ENCODE measurements at regions not wholly inside any gene's neighbourhood (a gene's known extent, or its start where the extent isn't known, plus 50 kb on each side); places are given as distances from the start of the nearest gene placed in this dataset.
"Not testable (repeated sequence)": the region's sequence is repeated elsewhere in the genome, so short reads cannot be mapped to it uniquely, and the experiment has no call there.

DNA sequence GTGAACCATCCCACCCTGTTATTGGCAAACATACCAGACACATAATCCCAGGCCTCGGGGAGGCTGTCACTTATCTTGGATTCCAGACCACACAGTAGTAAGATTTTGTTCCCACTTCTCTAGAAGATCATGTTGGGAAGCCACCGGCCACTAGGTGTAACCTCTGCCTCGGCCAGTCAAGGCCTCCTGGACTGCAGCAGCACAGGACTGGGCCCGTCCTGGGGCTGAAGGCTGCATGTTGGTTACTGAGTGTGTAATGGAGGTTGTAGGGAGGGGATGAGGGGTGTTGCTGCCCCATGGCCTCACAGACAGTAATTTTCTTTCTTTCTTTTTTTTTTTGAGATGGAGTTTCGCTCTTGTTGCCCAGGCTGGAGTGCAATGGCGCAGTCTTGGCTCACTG, 92.4 kb upstream of the SYT13 start:
- H3K4me3 ChIP-seq (ENCODE audit: low read length): no peak overlapping the region
- TF ChIP-seq, protein P1, sequence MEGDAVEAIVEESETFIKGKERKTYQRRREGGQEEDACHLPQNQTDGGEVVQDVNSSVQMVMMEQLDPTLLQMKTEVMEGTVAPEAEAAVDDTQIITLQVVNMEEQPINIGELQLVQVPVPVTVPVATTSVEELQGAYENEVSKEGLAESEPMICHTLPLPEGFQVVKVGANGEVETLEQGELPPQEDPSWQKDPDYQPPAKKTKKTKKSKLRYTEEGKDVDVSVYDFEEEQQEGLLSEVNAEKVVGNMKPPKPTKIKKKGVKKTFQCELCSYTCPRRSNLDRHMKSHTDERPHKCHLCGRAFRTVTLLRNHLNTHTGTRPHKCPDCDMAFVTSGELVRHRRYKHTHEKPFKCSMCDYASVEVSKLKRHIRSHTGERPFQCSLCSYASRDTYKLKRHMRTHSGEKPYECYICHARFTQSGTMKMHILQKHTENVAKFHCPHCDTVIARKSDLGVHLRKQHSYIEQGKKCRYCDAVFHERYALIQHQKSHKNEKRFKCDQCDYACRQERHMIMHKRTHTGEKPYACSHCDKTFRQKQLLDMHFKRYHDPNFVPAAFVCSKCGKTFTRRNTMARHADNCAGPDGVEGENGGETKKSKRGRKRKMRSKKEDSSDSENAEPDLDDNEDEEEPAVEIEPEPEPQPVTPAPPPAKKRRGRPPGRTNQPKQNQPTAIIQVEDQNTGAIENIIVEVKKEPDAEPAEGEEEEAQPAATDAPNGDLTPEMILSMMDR (conservative IDR thresholded peaks at IDR 0.05; ENCODE audit: low read depth, low read length): no peak
- no peak for DNase-seq (ENCODE audit: low read depth)

DNA sequence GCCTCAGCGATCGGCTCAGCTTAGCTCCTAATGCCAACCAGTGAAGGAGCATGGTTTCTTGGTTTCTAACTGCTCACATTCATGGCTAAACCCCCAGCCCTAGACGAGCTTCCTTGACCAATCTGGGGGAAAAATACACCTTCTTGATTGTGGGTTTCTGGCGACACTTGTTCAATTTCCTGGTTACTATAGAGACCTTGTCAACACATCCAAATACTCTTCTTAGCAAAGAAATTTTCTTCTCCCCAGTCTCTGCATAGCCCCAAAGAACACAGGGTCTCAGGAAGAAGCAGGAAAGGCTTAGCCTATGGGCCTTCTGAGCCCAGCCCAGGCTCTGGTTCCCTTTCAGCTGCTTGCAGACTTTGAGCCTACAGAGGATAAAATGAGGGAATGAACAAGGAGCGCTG, 88.5 kb upstream of the SYT13 start:
- TF ChIP-seq, protein P1 (conservative IDR thresholded peaks at IDR 0.05; ENCODE audit: low read depth, low read length): no peak
- no peak overlapping the region for H3K4me3 ChIP-seq (ENCODE audit: low read length)
- no peak for DNase-seq (ENCODE audit: low read depth)

DNA sequence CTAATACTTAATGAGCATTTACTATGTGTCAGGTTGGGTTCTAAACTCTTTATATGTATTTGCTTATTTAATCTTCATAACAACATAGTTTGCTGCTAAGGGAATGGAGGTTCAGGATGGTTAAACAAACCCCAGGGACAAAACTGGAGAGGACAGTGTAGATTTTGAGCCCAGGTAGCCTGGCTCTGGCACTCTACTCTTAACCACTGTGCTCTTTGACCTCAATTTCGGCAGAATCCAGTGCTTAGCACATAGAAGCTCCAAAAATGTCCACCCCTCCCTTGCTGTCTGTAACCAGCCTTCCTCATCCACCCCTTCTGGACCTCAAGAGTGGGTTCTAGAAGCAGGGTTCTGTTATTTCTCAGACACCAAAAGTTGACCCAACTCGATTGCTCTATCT, 88.0 kb upstream of the SYT13 start:
- no peak for DNase-seq (ENCODE audit: low read depth)
- no peak overlapping the region for H3K4me3 ChIP-seq (ENCODE audit: low read length)
- TF ChIP-seq, protein P1 (conservative IDR thresholded peaks at IDR 0.05; ENCODE audit: low read depth, low read length): no peak

DNA sequence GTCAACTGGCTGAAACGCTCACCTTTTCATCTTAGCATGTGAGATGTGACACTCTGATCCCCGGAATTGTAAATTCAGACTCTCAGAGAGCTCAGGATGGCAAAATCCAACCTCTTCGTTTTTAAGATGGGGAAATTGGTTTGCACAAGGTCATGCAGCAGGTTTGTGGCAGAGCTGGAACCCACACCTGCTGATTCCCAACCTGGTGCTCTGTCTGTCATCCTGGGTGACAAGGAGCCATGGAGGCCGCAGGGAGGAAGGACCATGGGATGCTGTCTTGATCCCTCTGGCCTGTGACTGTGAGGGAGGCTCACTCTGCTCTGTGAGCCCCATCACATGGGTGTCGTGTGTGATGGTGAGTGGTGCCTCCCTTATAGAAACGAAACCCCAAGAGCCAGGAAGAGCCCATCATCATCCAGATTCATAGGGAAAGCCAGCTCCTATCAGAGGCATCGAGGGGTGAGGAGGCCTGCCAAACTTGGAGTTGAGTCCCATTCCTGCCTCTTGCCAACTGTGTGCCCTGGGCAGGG, 87.4 kb upstream of the SYT13 start:
- no peak overlapping the region for H3K4me3 ChIP-seq (ENCODE audit: low read length)
- no peak for DNase-seq (ENCODE audit: low read depth)
- TF ChIP-seq, protein P1 (conservative IDR thresholded peaks at IDR 0.05; ENCODE audit: low read depth, low read length): no peak

DNA sequence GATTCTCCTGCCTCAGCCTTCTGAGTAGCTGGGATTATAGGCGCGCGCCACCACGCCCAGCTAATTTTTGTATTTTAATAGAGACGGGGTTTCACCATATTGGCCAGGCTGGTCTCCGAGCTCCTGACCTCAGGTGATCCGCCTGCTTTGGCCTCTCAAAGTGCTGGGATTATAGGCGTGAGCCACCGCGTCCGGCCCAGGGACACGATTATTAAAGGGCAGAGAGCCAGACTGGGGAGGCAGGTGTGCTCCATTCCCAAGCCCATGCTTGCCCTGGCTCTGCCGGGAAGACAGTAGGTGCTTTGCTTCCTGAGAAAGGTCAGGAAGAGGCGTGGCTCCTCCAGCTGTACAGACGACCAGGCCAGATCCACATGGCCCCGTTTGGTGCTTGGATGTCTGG, 86.3 kb upstream of the SYT13 start:
- DNase-seq (ENCODE audit: low read depth); H3K4me3 ChIP-seq (ENCODE audit: low read length): not testable (repeated sequence)

DNA sequence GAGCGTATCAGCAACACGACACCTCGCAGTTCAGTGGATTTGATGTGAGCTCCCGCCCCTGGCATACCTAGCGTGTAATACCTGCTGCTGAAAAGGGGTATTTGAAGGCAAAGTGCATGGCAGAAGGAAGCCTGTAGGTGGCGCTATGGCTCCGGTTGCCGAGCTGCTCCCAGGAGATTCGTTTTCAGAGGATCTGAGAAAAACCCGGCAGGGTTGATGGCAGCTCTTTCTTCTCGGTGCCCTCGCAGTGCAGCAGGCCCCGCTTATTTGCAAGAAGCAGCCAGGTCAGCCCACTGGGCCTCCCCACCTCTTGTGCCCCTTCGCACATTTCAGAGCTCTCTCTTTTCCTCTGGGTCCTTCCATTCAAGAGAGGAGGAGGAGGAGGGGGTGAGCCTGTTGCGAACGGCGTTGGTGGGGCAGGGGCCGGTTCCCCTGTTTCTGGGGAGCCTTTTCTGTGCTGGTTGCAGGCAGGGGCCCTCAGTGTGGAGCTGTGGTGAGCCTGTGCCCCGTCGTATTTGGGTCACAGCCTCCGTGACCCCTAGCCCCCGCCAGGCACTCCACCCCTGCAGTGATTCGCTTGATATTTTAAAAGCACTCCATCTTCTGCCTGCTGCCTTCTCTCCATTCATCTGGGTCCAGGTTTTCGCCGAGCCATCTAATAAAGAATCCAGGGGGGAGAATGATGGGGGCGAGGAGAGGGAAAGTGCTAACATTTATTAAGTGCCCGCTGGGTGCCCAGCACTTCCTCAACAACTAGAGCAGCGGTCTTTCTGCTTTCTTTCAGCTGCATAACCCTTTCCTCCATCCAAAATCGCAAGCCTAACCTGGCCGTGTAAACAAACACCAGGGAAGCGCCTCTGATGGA, 85.3 kb upstream of the SYT13 start:
- DNase-seq (ENCODE audit: low read depth): peak; percentile 6
- no peak overlapping the region for H3K4me3 ChIP-seq (ENCODE audit: low read length)
- TF ChIP-seq, protein P1 (conservative IDR thresholded peaks at IDR 0.05; ENCODE audit: low read depth, low read length): peak; percentile 97

DNA sequence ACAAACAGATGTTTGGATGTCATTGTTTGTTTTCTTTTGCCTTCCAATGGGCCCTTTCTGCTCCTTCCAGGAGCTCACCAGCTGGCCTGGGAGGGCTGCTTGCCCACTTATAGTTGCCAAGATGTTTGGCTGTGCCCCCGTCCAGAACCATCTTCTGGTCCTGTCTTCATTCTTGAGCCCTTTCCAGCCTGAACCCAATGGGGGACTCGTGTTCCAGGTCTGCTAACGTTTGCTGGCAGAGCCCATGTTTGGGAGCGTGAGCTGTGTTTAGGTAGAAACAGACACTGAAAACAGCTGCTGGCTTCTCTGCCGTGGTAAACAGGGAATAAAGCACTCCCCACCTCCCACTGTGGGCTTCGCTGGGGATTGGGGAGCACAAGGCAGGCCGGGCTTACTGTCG, 83.2 kb upstream of the SYT13 start:
- H3K4me3 ChIP-seq (ENCODE audit: low read length): no peak overlapping the region
- TF ChIP-seq, protein P1 (conservative IDR thresholded peaks at IDR 0.05; ENCODE audit: low read depth, low read length): no peak
- no peak for DNase-seq (ENCODE audit: low read depth)

All from retinal pigment epithelial cell (primary cell).